ENCODE measurements at regions not wholly inside any gene's neighbourhood (a gene's known extent, or its start where the extent isn't known, plus 50 kb on each side); places are given as distances from the start of the nearest gene placed in this dataset.

DNA sequence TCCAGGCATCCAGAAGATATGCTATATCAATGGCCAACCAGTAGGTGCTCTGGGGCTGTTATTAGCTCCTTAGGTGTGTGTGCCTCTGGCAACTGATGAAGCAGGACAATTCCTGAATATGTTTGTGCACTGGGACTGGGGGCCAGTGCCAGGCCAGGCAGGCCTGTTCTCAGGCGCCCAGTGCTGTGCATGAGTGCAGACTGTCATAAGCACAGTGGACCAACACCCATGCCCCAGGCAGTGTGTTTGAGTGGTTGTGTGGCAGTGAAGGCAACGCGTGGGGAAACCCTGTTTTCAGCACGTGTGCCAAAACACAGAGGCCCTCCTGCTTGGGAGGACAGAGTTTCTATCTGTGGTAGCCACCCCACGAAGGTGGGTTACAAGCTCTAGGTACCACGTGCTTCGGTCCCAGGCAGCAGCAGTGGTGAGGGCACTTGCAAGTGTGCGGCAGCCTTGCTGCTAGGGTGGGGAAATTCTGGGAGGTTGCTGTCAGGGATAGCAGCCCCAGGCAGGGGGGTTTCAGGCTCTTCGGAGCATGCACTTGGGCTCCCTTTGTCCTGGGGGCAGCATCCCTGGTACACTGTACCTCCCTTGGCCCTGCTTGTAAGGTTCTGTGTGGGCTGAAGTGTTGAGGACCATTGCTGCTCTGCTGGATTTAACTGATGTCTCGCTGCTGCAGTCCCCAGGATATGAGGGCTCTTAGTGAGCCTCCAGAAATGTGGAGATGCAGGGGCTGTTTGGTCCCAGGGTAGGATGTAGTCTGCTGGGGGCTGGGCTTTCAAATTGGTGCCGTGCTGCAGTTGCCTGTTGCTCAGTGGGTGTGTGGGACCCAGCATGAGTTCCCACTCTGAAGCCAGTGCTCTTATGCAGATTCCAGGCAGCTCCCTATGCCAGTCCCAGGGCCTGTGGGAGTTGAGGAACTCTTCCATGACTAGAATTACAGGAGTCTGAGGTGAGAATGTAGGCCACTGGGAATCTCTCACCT, 280.9 kb downstream of the RPRM start:
- peaks cover 8% of the 10 kb centered on the region for H3K9me3 ChIP-seq
- TF ChIP-seq, protein P1, sequence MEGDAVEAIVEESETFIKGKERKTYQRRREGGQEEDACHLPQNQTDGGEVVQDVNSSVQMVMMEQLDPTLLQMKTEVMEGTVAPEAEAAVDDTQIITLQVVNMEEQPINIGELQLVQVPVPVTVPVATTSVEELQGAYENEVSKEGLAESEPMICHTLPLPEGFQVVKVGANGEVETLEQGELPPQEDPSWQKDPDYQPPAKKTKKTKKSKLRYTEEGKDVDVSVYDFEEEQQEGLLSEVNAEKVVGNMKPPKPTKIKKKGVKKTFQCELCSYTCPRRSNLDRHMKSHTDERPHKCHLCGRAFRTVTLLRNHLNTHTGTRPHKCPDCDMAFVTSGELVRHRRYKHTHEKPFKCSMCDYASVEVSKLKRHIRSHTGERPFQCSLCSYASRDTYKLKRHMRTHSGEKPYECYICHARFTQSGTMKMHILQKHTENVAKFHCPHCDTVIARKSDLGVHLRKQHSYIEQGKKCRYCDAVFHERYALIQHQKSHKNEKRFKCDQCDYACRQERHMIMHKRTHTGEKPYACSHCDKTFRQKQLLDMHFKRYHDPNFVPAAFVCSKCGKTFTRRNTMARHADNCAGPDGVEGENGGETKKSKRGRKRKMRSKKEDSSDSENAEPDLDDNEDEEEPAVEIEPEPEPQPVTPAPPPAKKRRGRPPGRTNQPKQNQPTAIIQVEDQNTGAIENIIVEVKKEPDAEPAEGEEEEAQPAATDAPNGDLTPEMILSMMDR (IDR thresholded peaks at IDR 0.05): no peak

DNA sequence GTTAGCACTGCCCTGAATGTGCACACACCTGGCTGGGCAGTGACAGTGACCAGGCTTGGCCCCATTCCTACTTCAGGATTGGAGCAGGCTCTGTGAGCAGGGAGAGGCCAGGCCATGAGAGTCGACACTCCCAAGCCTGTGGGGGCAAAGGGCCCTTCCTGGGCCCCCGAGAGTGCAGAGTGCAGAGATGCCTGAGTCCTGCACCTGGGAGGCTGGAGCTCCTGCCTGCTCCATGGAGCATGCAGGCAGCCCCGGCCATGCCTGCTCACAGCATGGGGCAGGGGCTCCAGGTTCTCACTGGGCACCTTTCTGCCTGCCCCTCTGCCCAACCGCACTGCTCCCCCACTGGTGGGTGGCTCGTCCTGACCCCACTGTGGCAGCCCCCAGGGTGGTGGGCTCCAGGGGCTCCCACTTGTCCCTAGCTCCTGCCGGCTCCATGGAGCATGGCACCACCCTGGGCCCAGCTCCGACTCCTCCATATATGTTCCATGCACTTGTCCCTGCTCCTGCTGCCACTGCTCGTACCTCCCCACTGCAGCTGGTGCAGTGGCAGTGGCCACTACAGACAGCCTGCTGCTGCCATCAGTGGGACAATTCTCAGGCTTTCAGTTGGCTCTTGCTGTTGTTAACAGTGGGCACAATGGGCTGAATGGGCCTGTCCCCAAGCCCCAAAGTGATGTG, 282.0 kb downstream of the RPRM start:
- Histone ChIP-seq H3K4me3 (ENCODE audit: low read depth in 1 of 2, low read length in 1 of 2) (no peak overlapping the region), H3K36me3 (no peaks in the 10 kb centered on the region), H3K9me3 (peaks cover 8% of the 10 kb centered on the region), H3K4me1 (ENCODE audit: control insufficient read depth in 1 of 2, insufficient read depth in 1 of 2, low read depth in 1 of 2, low read length in 1 of 2) (no peaks in the 10 kb centered on the region), H3K27me3 (no peaks in the 10 kb centered on the region), H3K27ac (no peak overlapping the region)
- TF ChIP-seq, protein P1 (IDR thresholded peaks at IDR 0.05): no peak

More for the DNA sequence above, 280.9 kb downstream of the RPRM start:
- no peak overlapping the region for H3K4me3 ChIP-seq (ENCODE audit: low read depth in 1 of 2, low read length in 1 of 2)
- no peaks in the 10 kb centered on the region for H3K4me1 ChIP-seq (ENCODE audit: control insufficient read depth in 1 of 2, insufficient read depth in 1 of 2, low read depth in 1 of 2, low read length in 1 of 2)
- H3K27ac ChIP-seq: no peak overlapping the region
- no peaks in the 10 kb centered on the region for H3K27me3 ChIP-seq
- H3K36me3 ChIP-seq: no peaks in the 10 kb centered on the region

DNA sequence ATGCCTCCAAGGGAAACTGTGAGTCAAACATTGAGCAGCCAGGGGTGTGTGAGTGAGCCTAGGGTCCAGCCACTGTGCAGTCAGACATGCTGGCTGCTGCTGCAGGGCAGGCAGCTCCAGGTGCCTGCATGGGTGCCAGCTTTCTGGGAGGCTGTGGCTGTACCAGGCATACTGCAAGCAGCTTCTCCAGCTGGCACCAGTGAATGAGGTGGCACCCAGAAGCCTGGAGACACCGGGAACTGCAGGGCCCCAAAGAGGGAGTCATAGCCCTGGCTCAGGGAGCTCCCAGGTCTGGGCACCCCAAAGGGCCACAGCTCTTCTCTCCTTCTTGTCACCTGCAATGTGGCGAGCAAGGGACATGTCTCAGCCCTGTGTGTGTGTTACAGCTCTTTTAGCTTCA, 283.2 kb downstream of the RPRM start:
- TF ChIP-seq, protein P1 (IDR thresholded peaks at IDR 0.05): no peak
- no peak overlapping the region for H3K4me3 ChIP-seq (ENCODE audit: low read depth in 1 of 2, low read length in 1 of 2)
- H3K9me3 ChIP-seq: peaks cover 8% of the 10 kb centered on the region
- no peaks in the 10 kb centered on the region for H3K36me3 ChIP-seq
- no peaks in the 10 kb centered on the region for H3K4me1 ChIP-seq (ENCODE audit: control insufficient read depth in 1 of 2, insufficient read depth in 1 of 2, low read depth in 1 of 2, low read length in 1 of 2)
- H3K27ac ChIP-seq: no peak overlapping the region
- H3K27me3 ChIP-seq: no peaks in the 10 kb centered on the region

DNA sequence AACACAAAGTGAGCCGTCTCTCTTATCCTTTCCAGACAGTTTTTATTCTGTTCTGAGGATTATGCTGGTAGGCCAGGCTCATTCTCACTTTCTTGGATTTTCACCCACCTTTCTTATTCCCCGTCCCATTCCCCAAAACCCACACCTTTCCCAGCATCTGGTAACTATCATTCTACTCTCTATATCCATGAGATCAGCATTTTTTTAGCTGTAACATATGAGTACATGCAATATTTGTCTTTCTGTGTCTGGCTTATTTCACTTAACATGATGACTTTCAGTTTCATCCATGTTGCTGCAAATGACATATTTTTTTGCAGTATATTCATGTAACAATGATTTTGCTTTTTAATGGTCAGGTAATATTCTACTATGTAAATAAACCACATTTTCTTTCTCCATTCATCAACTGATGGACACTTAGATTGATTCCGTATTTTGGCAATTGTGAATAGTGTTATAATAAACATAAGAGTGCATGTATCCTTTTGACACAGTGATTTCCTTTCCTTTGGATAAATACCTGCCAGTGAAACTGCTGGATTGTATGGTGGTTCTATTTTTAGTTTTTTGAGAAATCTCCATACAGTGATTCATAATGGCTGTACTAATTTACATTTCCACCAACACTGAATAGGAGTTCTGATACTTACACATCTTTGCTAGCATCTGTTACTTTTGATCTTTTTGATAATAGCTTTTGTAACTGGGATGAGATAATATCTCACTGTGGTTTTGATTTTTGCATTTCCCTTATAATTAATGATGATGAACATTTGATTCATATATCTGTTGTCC, 289.3 kb downstream of the RPRM start:
- Histone ChIP-seq H3K36me3 (no peaks in the 10 kb centered on the region), H3K4me3 (ENCODE audit: low read depth in 1 of 2, low read length in 1 of 2) (no peak overlapping the region), H3K27ac (no peak overlapping the region), H3K9me3 (no peaks in the 10 kb centered on the region), H3K27me3 (no peaks in the 10 kb centered on the region), H3K4me1 (ENCODE audit: control insufficient read depth in 1 of 2, insufficient read depth in 1 of 2, low read depth in 1 of 2, low read length in 1 of 2) (no peaks in the 10 kb centered on the region)
- TF ChIP-seq, protein P1 (IDR thresholded peaks at IDR 0.05): no peak

DNA sequence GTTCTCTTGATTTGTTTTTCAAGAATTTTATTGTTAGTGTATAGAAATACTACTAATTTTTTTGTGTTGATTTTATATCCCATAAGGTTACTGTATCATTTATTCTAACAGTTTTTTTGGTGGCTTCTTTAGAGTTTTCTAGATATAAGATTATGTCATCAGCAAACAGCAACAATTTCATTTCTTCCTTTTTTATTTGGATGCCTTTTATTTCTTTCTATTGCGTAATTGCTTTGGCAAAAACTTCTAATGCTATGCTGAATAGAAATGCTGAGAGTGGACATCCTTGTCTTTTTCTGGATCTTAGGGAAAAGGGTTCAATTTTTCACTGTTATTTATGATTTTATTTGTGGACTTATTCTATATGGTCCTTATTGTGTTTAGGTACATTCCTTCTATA, 298.8 kb downstream of the RPRM start:
- H3K4me1 ChIP-seq (ENCODE audit: control insufficient read depth in 1 of 2, insufficient read depth in 1 of 2, low read depth in 1 of 2, low read length in 1 of 2): no peaks in the 10 kb centered on the region
- H3K27me3 ChIP-seq: no peaks in the 10 kb centered on the region
- H3K36me3 ChIP-seq: no peaks in the 10 kb centered on the region
- no peaks in the 10 kb centered on the region for H3K9me3 ChIP-seq
- TF ChIP-seq, protein P1 (IDR thresholded peaks at IDR 0.05): no peak
- no peak overlapping the region for H3K4me3 ChIP-seq (ENCODE audit: low read depth in 1 of 2, low read length in 1 of 2)
- H3K27ac ChIP-seq: no peak overlapping the region

Data from neutrophil (primary cell).